Thyroid gland (tissue), 4 donors: ENCODE measurements at regions not wholly inside any gene's neighbourhood (a gene's known extent, or its start where the extent isn't known, plus 50 kb on each side); places are given as distances from the start of the nearest gene placed in this dataset.

Source experiments
- DNase-seq, 2 donors: peaks; one replicate each; pipeline ENCODE4 v3.0.0-alpha.2; 2019
- H3K27ac ChIP-seq, 3 donors: fragments of 200-600 bp; sonication (generic); 1 replicate in 2 of 3; 2 replicates in 1 of 3; pipeline ENCODE4 v1.5.1; 2016 to 2019; ENCODE audit warnings: mild to moderate bottlenecking in 1 of 3, moderate library complexity in 1 of 3
- H3K27me3 ChIP-seq: fragments of 200-600 bp; sonication (generic); one replicate; pipeline ENCODE4 v1.5.1; 2019
- H3K36me3 ChIP-seq, 2 donors: fragments of 200-600 bp; sonication (generic); one replicate each; pipeline ENCODE4 v1.5.1; 2016 to 2019
- H3K4me1 ChIP-seq, 2 donors: fragments of 200-600 bp; sonication (generic); one replicate each; pipeline ENCODE4 v1.5.1; 2017 to 2019
- H3K4me3 ChIP-seq, 3 donors: fragments of 200-600 bp; sonication (generic); replicated peaks in 1 of 3; 1 replicate in 2 of 3; 2 replicates in 1 of 3; pipeline ENCODE4 v1.5.1; 2016; ENCODE audit warnings: mild to moderate bottlenecking in 1 of 3
- H3K9me3 ChIP-seq: fragments of 200-600 bp; sonication (generic); one replicate; pipeline ENCODE4 v1.5.1; 2017
- POLR2A ChIP-seq, 2 donors: fragments of 450-650 bp; IDR thresholded peaks; one replicate each; pipeline ENCODE4 v1.6.1; 2017; ENCODE audit warnings: antibody characterized with exemption in 2 of 2, mild to moderate bottlenecking in 2 of 2, moderate library complexity in 1 of 2
- WGBS, 2 donors: methylation state at CpG; one replicate each; pipeline ENCODE4 v1.1.5; 2017; 5-methylcytosine and 5-hydroxymethylcytosine counted together
- intact Hi-C: fragments of 100-400 bp; cut with DNase I; formaldehyde crosslinking; loops from one replicate; pipeline ENCODE4 v1.15.1; 2023
- TF ChIP-seq, protein P1 (sequence below), 6 experiments: fragments of 200-600 bp in 3 of 6; fragments of 450-650 bp in 3 of 6; sonication (generic) in 3 of 6; IDR thresholded peaks; one replicate each; pipeline ENCODE4 v1.5.1; 2016 to 2019; ENCODE audit warnings: antibody characterized with exemption in 6 of 6, mild to moderate bottlenecking in 2 of 6, inconsistent platforms in 1 of 6, moderate library complexity in 1 of 6

GRCh38 chr9:129514891-129515290, 106.0 kb downstream of the C9orf50 start:
- WGBS, 2 donors: 58 to 68% methylated on average over 2 of the region's 2 CpGs
- Histone ChIP-seq H3K4me3 (no peak overlapping the region), H3K36me3 (no peaks in the 10 kb centered on the region), H3K4me1 (no peaks in the 10 kb centered on the region), H3K27ac (no peak overlapping the region), H3K27me3 (no peaks in the 10 kb centered on the region), H3K9me3 (no peaks in the 10 kb centered on the region)
- TF ChIP-seq, protein P1, sequence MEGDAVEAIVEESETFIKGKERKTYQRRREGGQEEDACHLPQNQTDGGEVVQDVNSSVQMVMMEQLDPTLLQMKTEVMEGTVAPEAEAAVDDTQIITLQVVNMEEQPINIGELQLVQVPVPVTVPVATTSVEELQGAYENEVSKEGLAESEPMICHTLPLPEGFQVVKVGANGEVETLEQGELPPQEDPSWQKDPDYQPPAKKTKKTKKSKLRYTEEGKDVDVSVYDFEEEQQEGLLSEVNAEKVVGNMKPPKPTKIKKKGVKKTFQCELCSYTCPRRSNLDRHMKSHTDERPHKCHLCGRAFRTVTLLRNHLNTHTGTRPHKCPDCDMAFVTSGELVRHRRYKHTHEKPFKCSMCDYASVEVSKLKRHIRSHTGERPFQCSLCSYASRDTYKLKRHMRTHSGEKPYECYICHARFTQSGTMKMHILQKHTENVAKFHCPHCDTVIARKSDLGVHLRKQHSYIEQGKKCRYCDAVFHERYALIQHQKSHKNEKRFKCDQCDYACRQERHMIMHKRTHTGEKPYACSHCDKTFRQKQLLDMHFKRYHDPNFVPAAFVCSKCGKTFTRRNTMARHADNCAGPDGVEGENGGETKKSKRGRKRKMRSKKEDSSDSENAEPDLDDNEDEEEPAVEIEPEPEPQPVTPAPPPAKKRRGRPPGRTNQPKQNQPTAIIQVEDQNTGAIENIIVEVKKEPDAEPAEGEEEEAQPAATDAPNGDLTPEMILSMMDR (IDR thresholded peaks at IDR 0.05): no peak
- TF ChIP-seq POLR2A (IDR thresholded peaks at IDR 0.05): no peak
- intact Hi-C loops: no loop called here
- peak; percentile 34 to 36 for DNase-seq

- WGBS, 2 donors: 44 to 67% methylated on average over 1 of the region's 3 CpGs
- Histone ChIP-seq H3K9me3 (no peaks in the 10 kb centered on the region), H3K4me1 (no peaks in the 10 kb centered on the region), H3K36me3 (no peaks in the 10 kb centered on the region), H3K4me3 (no peak overlapping the region), H3K27me3 (no peaks in the 10 kb centered on the region), H3K27ac (no peak overlapping the region)
- TF ChIP-seq, protein P1 (IDR thresholded peaks at IDR 0.05): no peak
- TF ChIP-seq POLR2A (IDR thresholded peaks at IDR 0.05): no peak
- intact Hi-C loops: no loop called here
- DNase-seq: no peak
These were observed 106.4 kb downstream of the C9orf50 start for GRCh38 chr9:129514497-129514867.

DNA sequence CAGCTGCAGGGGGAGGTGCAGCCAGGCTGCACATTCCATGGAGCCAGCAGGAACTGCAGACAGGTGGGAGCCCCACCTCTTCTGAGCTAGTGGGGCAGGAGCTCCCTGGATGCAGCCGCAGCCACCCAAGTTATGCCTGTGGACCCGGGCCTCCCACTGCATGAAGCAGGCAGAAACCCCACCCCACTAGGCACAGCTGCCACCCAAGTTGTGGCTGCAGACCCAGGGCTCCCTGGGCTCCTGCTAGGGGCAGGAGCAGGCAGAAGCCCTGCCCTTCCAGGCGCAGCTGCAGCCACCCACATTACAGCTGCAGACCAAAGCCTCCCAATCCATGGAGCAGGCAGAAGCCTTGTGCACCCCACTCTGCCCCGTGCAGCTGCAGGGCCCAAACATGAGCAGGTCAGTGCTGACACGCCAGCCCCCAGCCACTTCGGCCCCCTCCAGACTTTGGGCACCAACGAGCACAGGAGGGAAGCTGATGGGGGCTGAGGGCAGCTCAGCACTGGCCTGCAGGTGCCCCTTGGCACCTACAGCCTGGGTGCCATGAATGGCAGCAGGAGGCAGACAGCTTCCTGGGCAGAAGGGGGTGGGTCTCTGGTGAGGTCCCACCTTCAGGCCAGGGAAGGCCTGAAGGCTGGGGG, 106.9 kb downstream of the C9orf50 start:
- Histone ChIP-seq H3K4me1 (no peaks in the 10 kb centered on the region), H3K36me3 (no peaks in the 10 kb centered on the region), H3K27me3 (no peaks in the 10 kb centered on the region), H3K27ac (no peak overlapping the region), H3K9me3 (no peaks in the 10 kb centered on the region), H3K4me3 (no peak overlapping the region)
- 91 to 100% methylated on average over 3 to 5 of the region's 7 CpGs for WGBS, 2 donors
- no peak for DNase-seq
- intact Hi-C loops: no loop called here
- TF ChIP-seq, protein P1 (IDR thresholded peaks at IDR 0.05): no peak
- no peak for TF ChIP-seq POLR2A (IDR thresholded peaks at IDR 0.05)

GRCh38 chr9:129513282-129513681, 107.6 kb downstream of the C9orf50 start:
- no peak for TF ChIP-seq POLR2A (IDR thresholded peaks at IDR 0.05)
- TF ChIP-seq, protein P1 (IDR thresholded peaks at IDR 0.05): no peak
- 82 to 89% methylated on average over 3 of the region's 3 CpGs for WGBS, 2 donors
- no peak for DNase-seq
- H3K27ac ChIP-seq: no peak overlapping the region
- H3K36me3 ChIP-seq: no peaks in the 10 kb centered on the region
- no peaks in the 10 kb centered on the region for H3K9me3 ChIP-seq
- no peaks in the 10 kb centered on the region for H3K27me3 ChIP-seq
- H3K4me3 ChIP-seq: no peak overlapping the region
- no peaks in the 10 kb centered on the region for H3K4me1 ChIP-seq
- intact Hi-C loops: no loop called here

- intact Hi-C loops: no loop called here
These were observed 109.5 kb downstream of the C9orf50 start for GRCh38 chr9:129511285-129511900.

More at GRCh38 chr9:129511285-129511900, 109.5 kb downstream of the C9orf50 start:
- Histone ChIP-seq H3K4me3 (no peak overlapping the region), H3K9me3 (no peaks in the 10 kb centered on the region), H3K36me3 (no peaks in the 10 kb centered on the region), H3K27me3 (no peaks in the 10 kb centered on the region), H3K27ac (no peak overlapping the region), H3K4me1 (no peaks in the 10 kb centered on the region)
- WGBS, 2 donors: 70 to 75% methylated on average over 9 of the region's 9 CpGs
- DNase-seq: no peak
- TF ChIP-seq POLR2A (IDR thresholded peaks at IDR 0.05): no peak
- TF ChIP-seq, protein P1 (IDR thresholded peaks at IDR 0.05): no peak
